K562 (cell line): ENCODE measurements at regions not wholly inside any gene's neighbourhood (a gene's known extent, or its start where the extent isn't known, plus 50 kb on each side); places are given as distances from the start of the nearest gene placed in this dataset.
"Not testable (repeated sequence)": the region's sequence is repeated elsewhere in the genome, so short reads cannot be mapped to it uniquely, and the experiment has no call there.

Experiments used
- ATAC-seq: fragments of 200-7000 bp; cut with Tn5 transposase; 3 replicates; pipeline ENCODE4 v1.9.1; 2020; ENCODE audit warnings: moderate library complexity
- BruUV-seq: library from RNA; stranded (reverse); fragments of 400-500 nt; replicated peaks from 2 replicates; lab custom pipeline; 2021; lab: Mats Ljungman, UMichigan
- CTCF ChIA-PET: fragments of 300-600 bp; formaldehyde crosslinking; extraction: SDS; loops from one replicate; lab custom pipeline; 2021; ENCODE audit warnings: low intra/inter-chr PET ratio; lab: Yijun Ruan, JAX
- POLR2A ChIA-PET: fragments of 300-600, 350-650 bp; sonication (Branson Sonifier 250); formaldehyde crosslinking; extraction: SDS; loops from one replicate; lab custom pipeline; 2021; ENCODE audit warnings: antibody characterized with exemption, inconsistent platforms; lab: Yijun Ruan, JAX
- DNase-seq, 4 experiments: peaks; one replicate each; pipeline versions ENCODE4 v3.0.0 to v3.0.0-alpha.2; 2011 to 2018; ENCODE audit warnings: low spot score in 3 of 4, mixed read lengths in 3 of 4; ENCODE audit errors: extremely low read depth in 1 of 4
- FAIRE-seq: peaks from 2 replicates; lab custom pipeline; 2011; peaks lifted over from hg19 to GRCh38; lab: Jason Lieb, UNC
- H2AFZ ChIP-seq: 2 replicates; pipeline ENCODE4 v1.6.0; 2011; ENCODE audit warnings: low read depth, low read length, control low read depth, inconsistent platforms
- H3K27ac ChIP-seq: fragments of 200-600 bp; 3 replicates; pipeline ENCODE4 v1.8.0; 2011; ENCODE audit warnings: low read depth, mild to moderate bottlenecking, control low read depth, inconsistent platforms, low read length, moderate library complexity, mixed read lengths; ENCODE audit errors: extremely low read depth
- H3K27me3 ChIP-seq, 2 experiments: fragments of 300-600 bp in 1 of 2; 2 replicates in 1 of 2; 3 replicates in 1 of 2; pipeline versions ENCODE4 v1.6.0 to v1.8.0; 2011; ENCODE audit warnings: inconsistent platforms in 2 of 2, low read length in 2 of 2, mild to moderate bottlenecking in 1 of 2, mixed read lengths in 1 of 2, moderate library complexity in 1 of 2; ENCODE audit not compliant: control insufficient read depth in 2 of 2, insufficient read depth in 2 of 2
- H3K36me3 ChIP-seq: fragments of 300-600 bp; 3 replicates; pipeline ENCODE4 v1.8.0; 2011; ENCODE audit warnings: mild to moderate bottlenecking, low read length, inconsistent platforms; ENCODE audit not compliant: control insufficient read depth, insufficient read depth
- H3K4me1 ChIP-seq, 2 experiments: fragments of 200-600 bp in 1 of 2; replicated peaks in 1 of 2; 2 replicates in 1 of 2; 3 replicates in 1 of 2; pipeline versions ENCODE4 v1.5.1 to v1.8.0; 2011; ENCODE audit warnings: inconsistent platforms in 2 of 2, low read length in 2 of 2, mild to moderate bottlenecking in 1 of 2, mixed read lengths in 1 of 2, moderate library complexity in 1 of 2; ENCODE audit not compliant: control insufficient read depth in 2 of 2, insufficient read depth in 2 of 2
- H3K4me2 ChIP-seq: 2 replicates; pipeline ENCODE4 v1.6.1; 2011; ENCODE audit warnings: low read length, control low read depth, inconsistent platforms, mixed read lengths; ENCODE audit not compliant: insufficient read depth
- H3K4me3 ChIP-seq: fragments of 200-600 bp; sonication (generic), shearing (Covaris generic); 2 replicates; pipeline ENCODE4 v1.5.1; 2016; ENCODE audit warnings: control low read depth, inconsistent platforms
- H3K79me2 ChIP-seq: fragments of 200-600 bp; 3 replicates; pipeline ENCODE4 v1.8.0; 2011; ENCODE audit warnings: low read length, inconsistent platforms; ENCODE audit not compliant: control insufficient read depth, insufficient read depth
- H3K9ac ChIP-seq, 2 experiments: 2 replicates each; pipeline versions ENCODE4 v1.6.0 to v1.6.1; 2011; ENCODE audit warnings: low read depth in 2 of 2, low read length in 2 of 2, control low read depth in 1 of 2, inconsistent platforms in 1 of 2, mild to moderate bottlenecking in 1 of 2, mixed read lengths in 1 of 2; ENCODE audit not compliant: insufficient read depth in 1 of 2
- H3K9me1 ChIP-seq: one replicate; pipeline ENCODE4 v1.6.0; 2011; ENCODE audit warnings: inconsistent platforms, mild to moderate bottlenecking, low read length, moderate library complexity; ENCODE audit not compliant: control insufficient read depth, insufficient read depth
- H3K9me3 ChIP-seq: replicated peaks from 2 replicates; pipeline ENCODE4 v1.5.1; 2011; ENCODE audit warnings: low read depth, low read length, inconsistent platforms; ENCODE audit not compliant: control insufficient read depth, insufficient read depth
- H4K20me1 ChIP-seq: replicated peaks from 2 replicates; pipeline ENCODE4 v1.6.1; 2011; ENCODE audit warnings: low read length, inconsistent platforms, mixed read lengths; ENCODE audit not compliant: control insufficient read depth, insufficient read depth
- ATF7 ChIP-seq: fragments of 450-650 bp; IDR thresholded peaks from 2 replicates; pipeline ENCODE4 v1.7.1; 2014; ENCODE audit warnings: mild to moderate bottlenecking, moderate library complexity
- CTCF ChIP-seq, 3 experiments: IDR thresholded peaks in 2 of 3; conservative IDR thresholded peaks in 1 of 3; 2 replicates each; pipeline ENCODE4 v1.5.1; 2011 to 2012; ENCODE audit warnings: low read length in 3 of 3, mild to moderate bottlenecking in 3 of 3, control low read depth in 2 of 3, improper control_type of control experiment in 1 of 3, inconsistent platforms in 1 of 3, low read depth in 1 of 3, mixed read lengths in 1 of 3, moderate library complexity in 1 of 3; ENCODE audit not compliant: insufficient read depth in 2 of 3
- FOS ChIP-seq: IDR thresholded peaks from 3 replicates; pipeline ENCODE4 v1.6.1; 2011; ENCODE audit not compliant: insufficient read length; ENCODE audit errors: extremely low read depth
- JUN ChIP-seq, 2 experiments: sonication (generic) in 1 of 2; formaldehyde crosslinking in 1 of 2; IDR thresholded peaks; 2 replicates each; pipeline versions ENCODE4 v1.6.1 to v1.8.0; 2012 to 2022; ENCODE audit warnings: borderline replicate concordance in 2 of 2, mild to moderate bottlenecking in 2 of 2, improper control_type of control experiment in 1 of 2, low read depth in 1 of 2, low read length in 1 of 2, missing genetic modification reagents in 1 of 2
- TAL1 ChIP-seq: fragments of 450-650 bp; IDR thresholded peaks from 2 replicates; pipeline ENCODE4 v1.6.1; 2016; ENCODE audit warnings: mild to moderate bottlenecking
- ZC3H11A ChIP-seq: IDR thresholded peaks from 2 replicates; pipeline ENCODE4 v1.6.1; 2012; ENCODE audit warnings: low read depth, low read length, improper control_type of control experiment
- ZNF174 ChIP-seq: fragments of 250-450 bp; sonication (Bioruptor Pico); IDR thresholded peaks from 2 replicates; pipeline ENCODE4 v1.4.0; 2020; ENCODE audit warnings: mild to moderate bottlenecking
- ZNF384 ChIP-seq: IDR thresholded peaks from 2 replicates; pipeline ENCODE4 v1.6.1; 2012; ENCODE audit warnings: low read depth, low read length, improper control_type of control experiment
- WGBS: fragments of 100-300 bp; shearing (Covaris generic); methylation state at CpG from one replicate; pipeline ENCODE4 v1.1.6; 2016; ENCODE audit warnings: low coverage, mixed read lengths; ENCODE audit not compliant: insufficient coverage; ENCODE audit errors: missing lambda C conversion rate; 5-methylcytosine and 5-hydroxymethylcytosine counted together
- in situ Hi-C: fragments of 300-500 bp; cut with MboI; formaldehyde crosslinking; loops from 4 replicates; pipeline ENCODE4 v1.15.0; 2018; ENCODE audit warnings: inconsistent platforms, mixed read lengths
- intact Hi-C: fragments of 100-400 bp; cut with micrococcal nuclease; formaldehyde crosslinking; loops from 2 replicates; pipeline ENCODE4 v1.14.2; 2022

- no peaks in the 10 kb centered on the region for H3K36me3 ChIP-seq
- no peak for TF ChIP-seq ATF7
- no peak for TF ChIP-seq JUN (IDR thresholded peaks at IDR 0.05; ENCODE audit: borderline replicate concordance, low read depth, low read length)
- no peak for TF ChIP-seq JUN (CRISPR knock-in tag; IDR thresholded peaks at IDR 0.05; ENCODE audit: borderline replicate concordance)
- no peak for TF ChIP-seq TAL1
- no peak for TF ChIP-seq ZC3H11A
- no peak for TF ChIP-seq CTCF (IDR thresholded peaks at IDR 0.05 in 2 of 3, conservative IDR thresholded peaks at IDR 0.05 in 1 of 3; ENCODE audit: insufficient read depth in 2 of 3, low read depth in 1 of 3, low read length in 3 of 3)
- TF ChIP-seq ZNF174 (CRISPR knock-in tag) = no peak
- TF ChIP-seq ZNF384 = no peak
- TF ChIP-seq FOS = no peak
- H3K9me3 ChIP-seq = no peaks in the 10 kb centered on the region; the same call in 1 of the 2 replicates
- intact Hi-C loops = no loop called here
- no peak overlapping the region for H3K4me3 ChIP-seq
- no TSS peak for BruUV-seq
- H3K27ac ChIP-seq = no peak overlapping the region
- no peak overlapping the region for H2AFZ ChIP-seq
- no peaks in the 10 kb centered on the region for H3K9me1 ChIP-seq
- no peak overlapping the region for H3K9ac ChIP-seq
- H3K27me3 ChIP-seq = no peaks in the 10 kb centered on the region
- POLR2A ChIA-PET = no interaction called here
- CTCF ChIA-PET = no interaction called here
- H3K79me2 ChIP-seq = no peaks in the 10 kb centered on the region
- ATAC-seq (no peak), DNase-seq (no peak), FAIRE-seq (no peak)
- no peaks in the 10 kb centered on the region for H3K4me1 ChIP-seq
- WGBS = 3% methylated on average over 5 of the region's 5 CpGs
- in situ Hi-C loops = no loop called here
- no peaks in the 10 kb centered on the region for H4K20me1 ChIP-seq
- H3K4me2 ChIP-seq = no peak overlapping the region
These were observed 148.1 kb downstream of the PCDH7 start for GRCh38 chr4:30868111-30868895.

DNA sequence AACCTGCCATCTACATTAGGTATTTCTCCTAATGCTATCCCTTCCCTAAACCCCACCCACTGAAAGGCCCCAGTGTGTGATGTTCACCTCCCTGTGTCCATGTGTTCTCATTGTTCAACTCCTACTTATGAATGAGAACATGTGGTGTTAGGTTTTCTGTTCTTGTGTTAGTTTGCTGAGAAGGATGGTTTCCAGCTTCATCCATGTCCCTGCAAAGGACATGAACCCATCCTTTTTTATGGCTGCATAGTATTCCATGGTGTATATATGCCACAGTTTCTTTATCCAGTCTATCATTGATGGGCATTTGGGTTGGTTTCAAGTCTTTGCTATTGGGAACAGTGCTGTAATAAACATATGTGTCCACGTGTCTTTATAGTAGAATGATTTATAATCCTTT, 149.2 kb downstream of the PCDH7 start:
- H3K4me1 ChIP-seq, CTCF ChIA-PET, H2AFZ ChIP-seq, POLR2A ChIA-PET, intact Hi-C loops, H3K4me2 ChIP-seq, FAIRE-seq, H3K9me1 ChIP-seq, H3K9me3 ChIP-seq, DNase-seq, H3K27me3 ChIP-seq, H3K36me3 ChIP-seq, H3K9ac ChIP-seq, H3K4me3 ChIP-seq, H3K27ac ChIP-seq, H3K79me2 ChIP-seq, in situ Hi-C loops, BruUV-seq, H4K20me1 ChIP-seq, ATAC-seq: not testable (repeated sequence)
- 0% methylated on average over 1 of the region's 1 CpG for WGBS
